HCT116 (cell line): ENCODE measurements at regions not wholly inside any gene's neighbourhood (a gene's known extent, or its start where the extent isn't known, plus 50 kb on each side); places are given as distances from the start of the nearest gene placed in this dataset.
A peak's percentile ranks its signal among the peaks of the same experiment; 100 is the strongest.

Experiments
- ATAC-seq: fragments of 200-7000 bp; cut with Tn5 transposase; 2 replicates; pipeline ENCODE4 v1.9.1; 2020; ENCODE audit warnings: mild to moderate bottlenecking, moderate library complexity
- BruUV-seq: library from RNA; stranded (reverse); fragments of 400-500 nt; replicated peaks from 2 replicates; lab custom pipeline; 2021; lab: Mats Ljungman, UMichigan
- CTCF ChIA-PET: fragments of 300-600 bp; sonication (Branson Sonifier 250); formaldehyde crosslinking; loops from one replicate; lab custom pipeline; 2021; ENCODE audit warnings: antibody characterized with exemption; lab: Charles Lee
- POLR2A ChIA-PET: fragments of 300-600, 350-600 bp; sonication (Branson Sonifier 250); formaldehyde crosslinking; loops from one replicate; lab custom pipeline; 2021; ENCODE audit warnings: antibody characterized with exemption; lab: Charles Lee
- RAD21 ChIA-PET, 2 experiments: fragments of 300-600 bp; sonication (Branson Sonifier 250); formaldehyde crosslinking; loops; one replicate each; lab custom pipeline; 2023; ENCODE audit warnings: low total read pairs in 2 of 2; ENCODE audit not compliant: uncharacterized antibody in 2 of 2, unreplicated experiment in 2 of 2, low non-redundant PET in 1 of 2; lab: Charles Lee
- DNase-seq: peaks from one replicate; pipeline ENCODE4 v3.0.0-alpha.2; 2010; ENCODE audit warnings: low read depth, low spot score
- H2AFZ ChIP-seq: fragments of 200-600 bp; shearing (Covaris generic), sonication (generic); 2 replicates; pipeline ENCODE4 v1.6.1; 2017; ENCODE audit warnings: low read depth, mixed run types, mixed read lengths, antibody characterized with exemption, low read length; ENCODE audit not compliant: poor library complexity, severe bottlenecking
- H3K27ac ChIP-seq: 2 replicates; pipeline ENCODE4 v1.5.1; 2012; ENCODE audit warnings: low read depth, low read length
- H3K27me3 ChIP-seq: fragments of 200-600 bp; sonication (generic); 2 replicates; pipeline ENCODE4 v1.6.1; 2016; ENCODE audit warnings: mixed run types, low read length, mixed read lengths; ENCODE audit not compliant: insufficient read depth
- H3K36me3 ChIP-seq, 2 experiments: fragments of 200-500 bp in 1 of 2; fragments of 200-600 bp in 1 of 2; sonication (Bioruptor generic) in 1 of 2; sonication (generic) in 1 of 2; 2 replicates each; pipeline versions ENCODE4 v1.5.1 to v1.6.1; 2014 to 2016; ENCODE audit warnings: low read length in 2 of 2, inconsistent platforms in 1 of 2, mixed read lengths in 1 of 2, mixed run types in 1 of 2; ENCODE audit not compliant: insufficient read depth in 2 of 2, control insufficient read depth in 1 of 2
- H3K4me1 ChIP-seq, 2 experiments: fragments of 200-600 bp in 1 of 2; sonication (generic) in 1 of 2; 2 replicates each; pipeline versions ENCODE4 v1.5.1 to v1.6.1; 2012 to 2017; ENCODE audit warnings: low read length in 2 of 2, inconsistent platforms in 1 of 2, mild to moderate bottlenecking in 1 of 2, mixed read lengths in 1 of 2, mixed run types in 1 of 2, moderate library complexity in 1 of 2; ENCODE audit not compliant: insufficient read depth in 2 of 2, control insufficient read depth in 1 of 2
- H3K4me2 ChIP-seq: fragments of 200-600 bp; sonication (generic); 2 replicates; pipeline ENCODE4 v1.6.1; 2017; ENCODE audit warnings: mixed run types, low read length, mixed read lengths
- H3K4me3 ChIP-seq, 2 experiments: fragments of 200-600 bp in 1 of 2; sonication (generic) in 1 of 2; replicated peaks in 1 of 2; 2 replicates each; pipeline ENCODE4 v1.5.1; 2011 to 2016; ENCODE audit warnings: low read length in 2 of 2, control low read depth in 1 of 2, low read depth in 1 of 2, mild to moderate bottlenecking in 1 of 2, mixed read lengths in 1 of 2, mixed run types in 1 of 2
- H3K79me2 ChIP-seq: fragments of 200-600 bp; sonication (generic); 2 replicates; pipeline ENCODE4 v1.6.1; 2017; ENCODE audit warnings: mild to moderate bottlenecking, mixed run types, low read length, moderate library complexity, mixed read lengths; ENCODE audit not compliant: insufficient read depth
- H3K9ac ChIP-seq: fragments of 200-600 bp; sonication (generic); 2 replicates; pipeline ENCODE4 v1.6.1; 2016; ENCODE audit warnings: low read length, mixed read lengths
- H3K9me2 ChIP-seq: fragments of 200-600 bp; sonication (generic), shearing (Covaris generic); 2 replicates; pipeline ENCODE4 v1.6.1; 2017; ENCODE audit warnings: mixed run types, mild to moderate bottlenecking, moderate library complexity; ENCODE audit not compliant: insufficient read depth
- H3K9me3 ChIP-seq, 2 experiments: fragments of 200-500 bp in 1 of 2; fragments of 200-600 bp in 1 of 2; sonication (Bioruptor generic) in 1 of 2; sonication (generic) in 1 of 2; 2 replicates each; pipeline ENCODE4 v1.6.1; 2014 to 2017; ENCODE audit warnings: low read length in 2 of 2, mixed read lengths in 2 of 2, inconsistent platforms in 1 of 2, low read depth in 1 of 2, mild to moderate bottlenecking in 1 of 2, mixed run types in 1 of 2, moderate library complexity in 1 of 2; ENCODE audit not compliant: control insufficient read depth in 1 of 2, insufficient read depth in 1 of 2
- H4K20me1 ChIP-seq: fragments of 200-600 bp; sonication (generic), shearing (Covaris generic); 2 replicates; pipeline ENCODE4 v1.6.1; 2017; ENCODE audit warnings: mixed run types, mild to moderate bottlenecking, moderate library complexity; ENCODE audit not compliant: insufficient read depth
- CEBPB ChIP-seq: IDR thresholded peaks from 2 replicates; pipeline ENCODE4 v1.6.1; 2012; ENCODE audit warnings: low read depth
- EGR1 ChIP-seq: IDR thresholded peaks from 2 replicates; pipeline ENCODE4 v1.6.1; 2012; ENCODE audit warnings: low read depth
- FOSL1 ChIP-seq: IDR thresholded peaks from 2 replicates; pipeline ENCODE4 v1.6.1; 2012; ENCODE audit warnings: low read depth
- POLR2A ChIP-seq: IDR thresholded peaks from 2 replicates; pipeline ENCODE4 v1.7.0; 2011; ENCODE audit warnings: borderline replicate concordance; ENCODE audit not compliant: insufficient read depth, insufficient read length; ENCODE audit errors: extremely low read depth
- RAD21 ChIP-seq: IDR thresholded peaks from 2 replicates; pipeline ENCODE4 v1.6.1; 2012; ENCODE audit warnings: low read depth, mild to moderate bottlenecking
- SIN3A ChIP-seq: IDR thresholded peaks from 2 replicates; pipeline ENCODE4 v1.6.1; 2012; ENCODE audit warnings: low read depth
- SP1 ChIP-seq: IDR thresholded peaks from 2 replicates; pipeline ENCODE4 v1.6.1; 2012; ENCODE audit warnings: low read depth
- SRF ChIP-seq: IDR thresholded peaks from 2 replicates; pipeline ENCODE4 v1.6.1; 2012; ENCODE audit warnings: low read depth
- TCF7L2 ChIP-seq: IDR thresholded peaks from 2 replicates; pipeline ENCODE4 v1.7.0; 2011; ENCODE audit warnings: borderline replicate concordance, inconsistent platforms; ENCODE audit not compliant: insufficient read depth, insufficient read length; ENCODE audit errors: extremely low read depth
- YY1 ChIP-seq: IDR thresholded peaks from 2 replicates; pipeline ENCODE4 v1.6.1; 2011; ENCODE audit warnings: low read length, low read depth, moderate library complexity, mild to moderate bottlenecking; ENCODE audit not compliant: insufficient replicate concordance; ENCODE audit errors: extremely low read depth
- ZFX ChIP-seq: fragments of 450-650 bp; IDR thresholded peaks from 2 replicates; pipeline ENCODE4 v1.6.1; 2017
- ZNF274 ChIP-seq: fragments of 200-500 bp; sonication (Bioruptor generic); IDR thresholded peaks from 2 replicates; pipeline ENCODE4 v1.6.1; 2014; ENCODE audit warnings: mild to moderate bottlenecking, low read depth, low read length, inconsistent platforms
- intact Hi-C: fragments of 100-400 bp; cut with micrococcal nuclease; formaldehyde crosslinking; loops from 2 replicates; pipeline ENCODE4 v1.10.0; 2022
- TF ChIP-seq, protein P1 (sequence below): IDR thresholded peaks from 2 replicates; pipeline ENCODE4 v1.6.1; 2011; ENCODE audit warnings: mild to moderate bottlenecking, low read length, moderate library complexity; ENCODE audit not compliant: insufficient replicate concordance; ENCODE audit errors: extremely low read depth
- TF ChIP-seq, protein P2 (sequence below): IDR thresholded peaks from 2 replicates; pipeline ENCODE4 v1.6.1; 2012; ENCODE audit warnings: low read depth
- TF ChIP-seq, protein P3 (sequence below): IDR thresholded peaks from 2 replicates; pipeline ENCODE4 v1.6.1; 2012

DNA sequence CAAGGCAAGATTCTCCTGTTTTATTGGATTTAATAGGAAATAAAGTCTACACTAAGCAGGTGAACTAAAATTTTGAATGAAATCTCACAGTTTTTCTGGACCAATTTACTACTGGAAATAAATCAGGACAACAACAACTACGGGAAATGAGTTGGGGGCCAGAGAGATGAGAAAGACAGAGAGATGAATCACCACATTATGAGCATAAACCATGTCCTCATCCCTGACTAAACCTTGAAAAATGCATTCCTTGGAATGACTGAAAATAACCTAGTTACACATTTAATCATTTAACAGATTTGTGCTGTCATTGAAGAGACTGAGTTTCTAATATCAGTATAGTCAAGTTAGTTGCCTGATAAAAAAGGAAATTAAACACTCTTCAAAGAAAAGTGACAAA lies 608.4 kb upstream of the KCND2 start:
- H3K9ac ChIP-seq = no peak overlapping the region
- RAD21 ChIA-PET = no interaction called here
- H3K4me3 ChIP-seq = no peak overlapping the region
- no TSS peak for BruUV-seq
- H3K27ac ChIP-seq = no peak overlapping the region
- peaks cover 0 to 6% of the 10 kb centered on the region in 2 experiments; a peak in 1 of 4 replicates for H3K4me1 ChIP-seq
- no peaks in the 10 kb centered on the region for H3K9me3 ChIP-seq
- TF ChIP-seq ZFX = no peak
- no peak for TF ChIP-seq YY1
- TF ChIP-seq, protein P1, sequence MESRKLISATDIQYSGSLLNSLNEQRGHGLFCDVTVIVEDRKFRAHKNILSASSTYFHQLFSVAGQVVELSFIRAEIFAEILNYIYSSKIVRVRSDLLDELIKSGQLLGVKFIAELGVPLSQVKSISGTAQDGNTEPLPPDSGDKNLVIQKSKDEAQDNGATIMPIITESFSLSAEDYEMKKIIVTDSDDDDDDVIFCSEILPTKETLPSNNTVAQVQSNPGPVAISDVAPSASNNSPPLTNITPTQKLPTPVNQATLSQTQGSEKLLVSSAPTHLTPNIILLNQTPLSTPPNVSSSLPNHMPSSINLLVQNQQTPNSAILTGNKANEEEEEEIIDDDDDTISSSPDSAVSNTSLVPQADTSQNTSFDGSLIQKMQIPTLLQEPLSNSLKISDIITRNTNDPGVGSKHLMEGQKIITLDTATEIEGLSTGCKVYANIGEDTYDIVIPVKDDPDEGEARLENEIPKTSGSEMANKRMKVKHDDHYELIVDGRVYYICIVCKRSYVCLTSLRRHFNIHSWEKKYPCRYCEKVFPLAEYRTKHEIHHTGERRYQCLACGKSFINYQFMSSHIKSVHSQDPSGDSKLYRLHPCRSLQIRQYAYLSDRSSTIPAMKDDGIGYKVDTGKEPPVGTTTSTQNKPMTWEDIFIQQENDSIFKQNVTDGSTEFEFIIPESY = no peak
- no peak for TF ChIP-seq SRF
- TF ChIP-seq RAD21 = no peak
- TF ChIP-seq SIN3A = no peak
- TF ChIP-seq TCF7L2 = no peak
- TF ChIP-seq, protein P2, sequence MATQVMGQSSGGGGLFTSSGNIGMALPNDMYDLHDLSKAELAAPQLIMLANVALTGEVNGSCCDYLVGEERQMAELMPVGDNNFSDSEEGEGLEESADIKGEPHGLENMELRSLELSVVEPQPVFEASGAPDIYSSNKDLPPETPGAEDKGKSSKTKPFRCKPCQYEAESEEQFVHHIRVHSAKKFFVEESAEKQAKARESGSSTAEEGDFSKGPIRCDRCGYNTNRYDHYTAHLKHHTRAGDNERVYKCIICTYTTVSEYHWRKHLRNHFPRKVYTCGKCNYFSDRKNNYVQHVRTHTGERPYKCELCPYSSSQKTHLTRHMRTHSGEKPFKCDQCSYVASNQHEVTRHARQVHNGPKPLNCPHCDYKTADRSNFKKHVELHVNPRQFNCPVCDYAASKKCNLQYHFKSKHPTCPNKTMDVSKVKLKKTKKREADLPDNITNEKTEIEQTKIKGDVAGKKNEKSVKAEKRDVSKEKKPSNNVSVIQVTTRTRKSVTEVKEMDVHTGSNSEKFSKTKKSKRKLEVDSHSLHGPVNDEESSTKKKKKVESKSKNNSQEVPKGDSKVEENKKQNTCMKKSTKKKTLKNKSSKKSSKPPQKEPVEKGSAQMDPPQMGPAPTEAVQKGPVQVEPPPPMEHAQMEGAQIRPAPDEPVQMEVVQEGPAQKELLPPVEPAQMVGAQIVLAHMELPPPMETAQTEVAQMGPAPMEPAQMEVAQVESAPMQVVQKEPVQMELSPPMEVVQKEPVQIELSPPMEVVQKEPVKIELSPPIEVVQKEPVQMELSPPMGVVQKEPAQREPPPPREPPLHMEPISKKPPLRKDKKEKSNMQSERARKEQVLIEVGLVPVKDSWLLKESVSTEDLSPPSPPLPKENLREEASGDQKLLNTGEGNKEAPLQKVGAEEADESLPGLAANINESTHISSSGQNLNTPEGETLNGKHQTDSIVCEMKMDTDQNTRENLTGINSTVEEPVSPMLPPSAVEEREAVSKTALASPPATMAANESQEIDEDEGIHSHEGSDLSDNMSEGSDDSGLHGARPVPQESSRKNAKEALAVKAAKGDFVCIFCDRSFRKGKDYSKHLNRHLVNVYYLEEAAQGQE = no peak
- TF ChIP-seq POLR2A = no peak
- no peak for TF ChIP-seq EGR1
- TF ChIP-seq CEBPB = no peak
- no peak for TF ChIP-seq ZNF274
- no peak for TF ChIP-seq SP1
- TF ChIP-seq FOSL1 = no peak
- TF ChIP-seq, protein P3, sequence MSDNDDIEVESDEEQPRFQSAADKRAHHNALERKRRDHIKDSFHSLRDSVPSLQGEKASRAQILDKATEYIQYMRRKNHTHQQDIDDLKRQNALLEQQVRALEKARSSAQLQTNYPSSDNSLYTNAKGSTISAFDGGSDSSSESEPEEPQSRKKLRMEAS = no peak
- no peak for ATAC-seq
- POLR2A ChIA-PET = no interaction called here
- H3K9me2 ChIP-seq = 0 out of 2 replicates have a peak, but pooled peaks cover 5% of the 10 kb centered on the region
- no peaks in the 10 kb centered on the region for H4K20me1 ChIP-seq
- H2AFZ ChIP-seq = peak overlapping the region; percentile 48
- intact Hi-C loops = no loop called here
- CTCF ChIA-PET = no interaction called here
- no peaks in the 10 kb centered on the region for H3K36me3 ChIP-seq
- H3K4me2 ChIP-seq = peak overlapping the region; percentile 31
- H3K27me3 ChIP-seq = no peaks in the 10 kb centered on the region
- no peaks in the 10 kb centered on the region for H3K79me2 ChIP-seq
- no peak for DNase-seq
